Esophagus muscularis mucosa (tissue), 4 donors: ENCODE measurements at regions not wholly inside any gene's neighbourhood (a gene's known extent, or its start where the extent isn't known, plus 50 kb on each side); places are given as distances from the start of the nearest gene placed in this dataset.
"Not testable (repeated sequence)": the region's sequence is repeated elsewhere in the genome, so short reads cannot be mapped to it uniquely, and the experiment has no call there.

ENCODE experiments used
- DNase-seq: peaks from one replicate; pipeline ENCODE4 v3.0.0-alpha.2; 2017; ENCODE audit errors: extremely low spot score
- H3K27ac ChIP-seq, 4 donors: fragments of 200-600 bp; sonication (generic); replicated peaks in 1 of 4; 1 replicate in 3 of 4; 2 replicates in 1 of 4; pipeline ENCODE4 v1.5.1; 2016 to 2019; ENCODE audit warnings: mild to moderate bottlenecking in 1 of 4
- H3K27me3 ChIP-seq, 4 donors: fragments of 200-600 bp; sonication (generic); one replicate each; pipeline versions ENCODE4 v1.5.1 to v1.6.0; 2016 to 2019
- H3K36me3 ChIP-seq, 4 donors: fragments of 200-600 bp; sonication (generic); one replicate each; pipeline ENCODE4 v1.5.1; 2016 to 2019
- H3K4me1 ChIP-seq, 4 donors: fragments of 200-600 bp; sonication (generic); one replicate each; pipeline ENCODE4 v1.5.1; 2016 to 2019
- H3K4me3 ChIP-seq, 4 donors: fragments of 200-600 bp; sonication (generic); 1 replicate in 2 of 4; 2 replicates in 2 of 4; pipeline ENCODE4 v1.5.1; 2016 to 2019; ENCODE audit warnings: mild to moderate bottlenecking in 4 of 4, moderate library complexity in 1 of 4
- H3K9me3 ChIP-seq, 4 donors: fragments of 200-600 bp; sonication (generic); 1 replicate in 3 of 4; 2 replicates in 1 of 4; pipeline ENCODE4 v1.5.1; 2016 to 2019
- EP300 ChIP-seq: sonication (generic); formaldehyde crosslinking; IDR thresholded peaks from one replicate; pipeline ENCODE4 v1.6.1; 2017; ENCODE audit warnings: antibody characterized with exemption
- POLR2A ChIP-seq: fragments of 450-650 bp; IDR thresholded peaks from one replicate; pipeline ENCODE4 v1.6.1; 2017; ENCODE audit warnings: antibody characterized with exemption, moderate library complexity, mild to moderate bottlenecking, low read depth
- POLR2AphosphoS5 ChIP-seq, 2 donors: sonication (generic); formaldehyde crosslinking; IDR thresholded peaks; one replicate each; pipeline ENCODE4 v1.6.1; 2017; ENCODE audit warnings: antibody characterized with exemption in 2 of 2
- WGBS: methylation state at CpG from one replicate; pipeline ENCODE4 v1.1.5; 2018; 5-methylcytosine and 5-hydroxymethylcytosine counted together
- intact Hi-C: fragments of 100-400 bp; cut with DNase I; formaldehyde crosslinking; loops from one replicate; pipeline ENCODE4 v1.15.1; 2023
- TF ChIP-seq, protein P1 (sequence below), 3 experiments: fragments of 200-600 bp in 2 of 3; fragments of 450-650 bp in 1 of 3; sonication (generic) in 2 of 3; IDR thresholded peaks; one replicate each; pipeline ENCODE4 v1.5.1; 2017 to 2019; ENCODE audit warnings: antibody characterized with exemption in 3 of 3, mild to moderate bottlenecking in 2 of 3, moderate library complexity in 1 of 3

DNA sequence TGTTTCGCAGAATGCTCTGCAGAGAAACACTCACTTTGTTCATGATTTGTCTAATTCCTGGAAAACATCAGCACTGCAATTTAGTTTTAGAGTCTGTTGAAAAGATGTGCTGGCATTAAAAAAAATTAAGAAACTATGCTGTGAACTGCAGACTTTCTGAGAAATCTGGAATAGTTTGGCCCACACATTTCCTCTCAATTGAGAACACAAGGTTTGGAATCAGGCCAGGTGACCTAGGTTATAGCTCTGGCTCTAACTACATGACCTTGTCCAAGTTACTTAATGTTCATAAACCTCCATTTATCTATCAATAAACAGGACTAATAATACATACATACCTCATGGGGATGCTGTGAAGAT is 61.4 kb upstream of the ENPEP start:
- TF ChIP-seq, protein P1, sequence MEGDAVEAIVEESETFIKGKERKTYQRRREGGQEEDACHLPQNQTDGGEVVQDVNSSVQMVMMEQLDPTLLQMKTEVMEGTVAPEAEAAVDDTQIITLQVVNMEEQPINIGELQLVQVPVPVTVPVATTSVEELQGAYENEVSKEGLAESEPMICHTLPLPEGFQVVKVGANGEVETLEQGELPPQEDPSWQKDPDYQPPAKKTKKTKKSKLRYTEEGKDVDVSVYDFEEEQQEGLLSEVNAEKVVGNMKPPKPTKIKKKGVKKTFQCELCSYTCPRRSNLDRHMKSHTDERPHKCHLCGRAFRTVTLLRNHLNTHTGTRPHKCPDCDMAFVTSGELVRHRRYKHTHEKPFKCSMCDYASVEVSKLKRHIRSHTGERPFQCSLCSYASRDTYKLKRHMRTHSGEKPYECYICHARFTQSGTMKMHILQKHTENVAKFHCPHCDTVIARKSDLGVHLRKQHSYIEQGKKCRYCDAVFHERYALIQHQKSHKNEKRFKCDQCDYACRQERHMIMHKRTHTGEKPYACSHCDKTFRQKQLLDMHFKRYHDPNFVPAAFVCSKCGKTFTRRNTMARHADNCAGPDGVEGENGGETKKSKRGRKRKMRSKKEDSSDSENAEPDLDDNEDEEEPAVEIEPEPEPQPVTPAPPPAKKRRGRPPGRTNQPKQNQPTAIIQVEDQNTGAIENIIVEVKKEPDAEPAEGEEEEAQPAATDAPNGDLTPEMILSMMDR (IDR thresholded peaks at IDR 0.05), result no peak
- no peak for TF ChIP-seq EP300
- no peak for TF ChIP-seq POLR2A
- TF ChIP-seq POLR2AphosphoS5 (IDR thresholded peaks at IDR 0.05), result no peak
- Histone ChIP-seq H3K36me3 (no peaks in the 10 kb centered on the region), H3K27ac (no peak overlapping the region), H3K27me3 (no peaks in the 10 kb centered on the region), H3K4me1 (no peaks in the 10 kb centered on the region), H3K9me3 (no peaks in the 10 kb centered on the region), H3K4me3 (no peak overlapping the region)
- WGBS, result 35% methylated on average over 1 of the region's 1 CpG
- no peak for DNase-seq
- intact Hi-C loops, result no loop called here

DNA sequence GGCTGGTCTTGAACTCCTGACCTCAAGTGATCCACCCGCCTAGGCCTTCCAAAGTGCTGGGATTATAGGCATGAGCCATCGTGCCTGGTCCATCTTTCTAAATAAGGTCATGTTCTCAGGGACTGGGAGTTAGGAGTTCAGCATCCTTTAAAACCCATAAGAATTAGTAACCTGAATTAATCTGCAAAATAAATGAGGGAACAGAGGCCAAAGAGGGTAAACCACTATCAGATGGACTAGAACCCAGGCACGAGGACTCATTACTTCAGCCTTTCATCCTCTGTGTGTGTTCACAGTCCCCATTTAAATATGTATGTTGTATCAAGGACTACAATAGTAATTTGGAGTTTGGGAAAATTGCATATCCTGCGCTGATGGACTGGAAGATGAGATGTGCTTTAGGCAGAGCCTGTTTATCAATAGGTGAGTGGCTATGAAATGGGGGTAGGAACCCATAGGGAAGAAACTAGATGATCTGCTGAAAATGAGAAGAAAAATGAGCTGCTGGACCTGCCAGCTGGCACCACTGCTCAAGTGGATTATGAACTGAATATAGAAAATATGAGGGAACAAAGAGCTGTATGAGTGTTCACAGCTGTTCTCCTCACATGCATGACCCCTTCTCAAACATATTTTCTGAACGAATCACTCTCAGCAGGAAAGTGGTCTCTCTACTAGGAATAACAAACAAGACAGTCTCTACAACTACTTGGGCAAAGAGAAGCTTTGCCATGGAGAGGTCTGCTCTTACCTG is 62.0 kb upstream of the ENPEP start:
- H3K27me3 ChIP-seq, H3K27ac ChIP-seq, H3K4me1 ChIP-seq, H3K36me3 ChIP-seq, DNase-seq, H3K4me3 ChIP-seq, intact Hi-C loops, H3K9me3 ChIP-seq: not testable (repeated sequence)
- 53% methylated on average over 5 of the region's 5 CpGs for WGBS

DNA sequence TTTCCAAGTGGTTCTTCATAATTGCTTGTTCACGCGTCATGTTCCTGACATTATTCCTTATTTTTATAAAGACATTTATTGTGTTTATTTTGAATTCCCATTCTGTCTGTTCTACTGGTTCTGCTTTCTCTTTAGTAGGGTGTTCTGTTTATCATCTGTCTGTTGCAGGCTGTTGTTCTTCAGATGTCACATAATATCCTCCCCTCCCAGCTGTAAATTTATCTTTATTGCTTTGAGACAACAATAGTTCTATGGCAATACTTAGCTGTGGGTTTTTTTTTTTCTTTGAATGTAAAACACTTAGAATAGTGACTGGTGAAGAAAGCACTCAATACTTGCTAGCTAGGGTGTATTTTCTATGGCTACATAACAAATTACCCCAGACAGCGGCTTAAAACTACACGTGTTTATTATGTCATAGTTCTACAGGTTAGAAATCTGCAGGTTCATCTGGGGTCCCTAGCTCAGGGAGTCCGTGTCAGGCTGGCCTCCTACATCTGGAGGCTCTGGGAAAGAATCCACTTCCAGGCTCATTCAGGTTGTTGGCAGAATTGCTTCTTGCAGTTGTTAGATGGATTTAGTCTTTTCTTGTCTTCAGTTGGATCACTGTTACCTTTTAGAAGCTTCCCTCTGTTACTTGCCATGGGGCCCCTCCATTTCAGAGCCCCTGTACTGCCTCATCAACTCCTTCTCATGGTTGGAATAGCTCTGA is 63.4 kb upstream of the ENPEP start:
- no peak for DNase-seq
- H3K27ac ChIP-seq, result no peak overlapping the region
- H3K27me3 ChIP-seq, result no peaks in the 10 kb centered on the region
- no peak overlapping the region for H3K4me3 ChIP-seq
- no peaks in the 10 kb centered on the region for H3K36me3 ChIP-seq
- TF ChIP-seq, protein P1 (IDR thresholded peaks at IDR 0.05), result no peak
- TF ChIP-seq POLR2A (no peak), POLR2AphosphoS5 (IDR thresholded peaks at IDR 0.05) (no peak), EP300 (no peak)
- H3K4me1 ChIP-seq, result no peaks in the 10 kb centered on the region
- no peaks in the 10 kb centered on the region for H3K9me3 ChIP-seq
- WGBS, result 52% methylated on average over 5 of the region's 5 CpGs
- intact Hi-C loops, result no loop called here

DNA sequence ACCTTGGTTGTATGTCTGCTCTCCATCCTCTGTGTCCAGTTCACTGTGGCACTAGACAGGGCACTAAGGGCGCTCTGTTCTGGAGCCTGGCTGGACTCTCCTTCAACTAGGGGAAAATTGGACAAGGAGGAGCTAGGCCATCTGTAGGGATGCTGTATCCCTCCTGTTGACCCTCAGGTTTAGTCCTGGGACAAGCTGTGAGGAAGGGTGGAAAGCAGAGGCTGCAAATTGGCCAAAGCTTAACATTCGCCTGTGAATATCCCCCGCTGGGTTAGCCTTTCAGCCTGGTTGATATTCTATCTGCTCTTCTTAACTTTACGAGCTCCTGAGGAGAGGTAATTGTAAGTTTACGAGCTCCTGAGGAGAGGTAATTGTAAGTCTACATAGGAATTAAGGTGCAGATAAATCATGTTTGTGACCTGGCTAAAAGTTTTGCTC is 64.4 kb upstream of the ENPEP start:
- Histone ChIP-seq H3K27me3 (no peaks in the 10 kb centered on the region), H3K9me3 (no peaks in the 10 kb centered on the region), H3K4me1 (no peaks in the 10 kb centered on the region), H3K27ac (no peak overlapping the region), H3K4me3 (no peak overlapping the region), H3K36me3 (no peaks in the 10 kb centered on the region)
- no peak for DNase-seq
- intact Hi-C loops, result no loop called here
- no peak for TF ChIP-seq EP300
- TF ChIP-seq POLR2AphosphoS5 (IDR thresholded peaks at IDR 0.05), result no peak
- TF ChIP-seq POLR2A, result no peak
- TF ChIP-seq, protein P1 (IDR thresholded peaks at IDR 0.05), result no peak
- WGBS, result 94% methylated on average over 5 of the region's 5 CpGs

DNA sequence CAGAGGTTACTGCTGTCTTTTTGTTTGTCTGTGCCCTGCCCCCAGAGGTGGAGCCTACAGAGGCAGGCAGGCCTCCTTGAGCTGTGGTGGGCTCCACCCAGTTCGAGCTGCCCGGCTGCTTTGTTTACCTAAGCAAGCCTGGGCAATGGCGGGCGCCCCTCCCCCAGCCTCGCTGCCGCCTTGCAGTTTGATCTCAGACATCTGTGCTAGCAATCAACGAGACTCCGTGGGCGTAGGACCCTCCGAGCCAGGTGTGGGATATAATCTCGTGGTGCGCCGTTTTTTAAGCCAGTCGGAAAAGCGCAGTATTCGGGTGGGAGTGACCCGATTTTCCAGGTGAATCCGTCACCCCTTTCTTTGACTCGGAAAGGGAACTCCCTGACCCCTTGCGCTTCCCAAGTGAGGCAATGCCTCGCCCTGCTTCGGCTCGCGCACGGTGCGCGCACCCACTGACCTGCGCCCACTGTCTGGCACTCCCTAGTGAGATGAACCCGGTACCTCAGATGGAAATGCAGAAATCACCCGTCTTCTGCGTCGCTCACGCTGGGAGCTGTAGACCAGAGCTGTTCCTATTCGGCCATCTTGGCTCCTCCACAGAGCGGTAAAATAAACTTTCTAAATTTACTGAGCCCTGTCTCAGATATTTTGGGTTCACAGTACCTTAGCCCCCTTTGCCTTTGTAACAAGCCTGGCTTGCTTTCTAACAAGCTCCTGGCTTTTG is 64.9 kb upstream of the ENPEP start:
- DNase-seq, H3K4me3 ChIP-seq, H3K4me1 ChIP-seq, H3K27me3 ChIP-seq, H3K9me3 ChIP-seq, H3K36me3 ChIP-seq, H3K27ac ChIP-seq, intact Hi-C loops: not testable (repeated sequence)
- 85% methylated on average over 5 of the region's 35 CpGs for WGBS
